ENCODE measurements at regions not wholly inside any gene's neighbourhood (a gene's known extent, or its start where the extent isn't known, plus 50 kb on each side); places are given as distances from the start of the nearest gene placed in this dataset.

DNA sequence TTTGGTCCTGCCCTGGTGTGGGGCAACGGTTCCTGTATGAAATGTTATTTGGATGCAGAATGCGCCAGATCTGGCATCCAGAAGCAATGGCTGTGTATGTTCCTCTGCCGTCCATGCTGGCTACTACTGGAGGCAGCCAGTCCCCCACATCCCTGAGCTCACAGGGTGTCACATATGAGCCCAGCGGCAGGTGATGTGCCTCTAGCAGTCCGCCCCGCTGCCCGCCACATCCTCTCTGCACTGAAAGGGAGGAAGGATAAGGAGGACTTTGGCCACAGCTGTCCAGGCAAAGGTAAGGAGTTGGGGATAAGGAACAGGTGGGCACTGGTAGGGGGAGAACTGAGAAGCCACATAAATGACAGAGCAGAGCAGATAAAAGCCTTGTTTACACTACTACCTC lies 305.3 kb upstream of the DAB1 start:
- TF ChIP-seq, protein P1, sequence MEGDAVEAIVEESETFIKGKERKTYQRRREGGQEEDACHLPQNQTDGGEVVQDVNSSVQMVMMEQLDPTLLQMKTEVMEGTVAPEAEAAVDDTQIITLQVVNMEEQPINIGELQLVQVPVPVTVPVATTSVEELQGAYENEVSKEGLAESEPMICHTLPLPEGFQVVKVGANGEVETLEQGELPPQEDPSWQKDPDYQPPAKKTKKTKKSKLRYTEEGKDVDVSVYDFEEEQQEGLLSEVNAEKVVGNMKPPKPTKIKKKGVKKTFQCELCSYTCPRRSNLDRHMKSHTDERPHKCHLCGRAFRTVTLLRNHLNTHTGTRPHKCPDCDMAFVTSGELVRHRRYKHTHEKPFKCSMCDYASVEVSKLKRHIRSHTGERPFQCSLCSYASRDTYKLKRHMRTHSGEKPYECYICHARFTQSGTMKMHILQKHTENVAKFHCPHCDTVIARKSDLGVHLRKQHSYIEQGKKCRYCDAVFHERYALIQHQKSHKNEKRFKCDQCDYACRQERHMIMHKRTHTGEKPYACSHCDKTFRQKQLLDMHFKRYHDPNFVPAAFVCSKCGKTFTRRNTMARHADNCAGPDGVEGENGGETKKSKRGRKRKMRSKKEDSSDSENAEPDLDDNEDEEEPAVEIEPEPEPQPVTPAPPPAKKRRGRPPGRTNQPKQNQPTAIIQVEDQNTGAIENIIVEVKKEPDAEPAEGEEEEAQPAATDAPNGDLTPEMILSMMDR (IDR thresholded peaks at IDR 0.05; ENCODE audit: insufficient read depth, low read length, poor library complexity, severe bottlenecking) = no peak
- no peak for TF ChIP-seq EZH2phosphoT487 (conservative IDR thresholded peaks at IDR 0.05; ENCODE audit: low read length)
